Activated CD4-positive, alpha-beta T cell treated with anti-CD3 and anti-CD28 coated beads, Interleukin-2, Interleukin-6, amounts not matched to agents 100 ng/mL and 50 ng/mL, durations not matched to agents 16 hours and 8 hours (primary cell): ENCODE measurements at regions not wholly inside any gene's neighbourhood (a gene's known extent, or its start where the extent isn't known, plus 50 kb on each side); places are given as distances from the start of the nearest gene placed in this dataset.

Experiments used
- DNase-seq: peaks from one replicate; pipeline ENCODE4 v3.0.0-alpha.2; 2020

- DNase-seq = peak; percentile 10
These were observed 101.1 kb upstream of the FRY start for GRCh38 chr13:31930490-31930889.

GRCh38 chr13:31930901-31931522, 100.6 kb upstream of the FRY start:
- peak; percentile 77 for DNase-seq

- no peak for DNase-seq
These were observed 94.1 kb upstream of the FRY start for GRCh38 chr13:31937436-31937835.

GRCh38 chr13:31940076-31940475, 91.5 kb upstream of the FRY start:
- no peak for DNase-seq

GRCh38 chr13:31943591-31943990, 88.0 kb upstream of the FRY start:
- DNase-seq = no peak

- DNase-seq = no peak
These were observed 87.1 kb upstream of the FRY start for GRCh38 chr13:31944262-31945160.

- no peak for DNase-seq
These were observed 86.2 kb upstream of the FRY start for GRCh38 chr13:31945202-31945961.

GRCh38 chr13:31946091-31946770, 85.3 kb upstream of the FRY start:
- no peak for DNase-seq

GRCh38 chr13:31947105-31947504, 84.5 kb upstream of the FRY start:
- DNase-seq = no peak

GRCh38 chr13:31947506-31947905, 84.1 kb upstream of the FRY start:
- no peak for DNase-seq

GRCh38 chr13:31949486-31949885, 82.1 kb upstream of the FRY start:
- DNase-seq = no peak

- DNase-seq = no peak
These were observed 81.3 kb upstream of the FRY start for GRCh38 chr13:31950111-31950815.

- DNase-seq = peak; percentile 22
These were observed 80.3 kb upstream of the FRY start for GRCh38 chr13:31951215-31951678.

- DNase-seq = no peak
These were observed 78.8 kb upstream of the FRY start for GRCh38 chr13:31952641-31953380.

- DNase-seq = no peak
These were observed 76.5 kb upstream of the FRY start for GRCh38 chr13:31955101-31955500.

- no peak for DNase-seq
These were observed 75.8 kb upstream of the FRY start for GRCh38 chr13:31955741-31956140.

- no peak for DNase-seq
These were observed 74.5 kb upstream of the FRY start for GRCh38 chr13:31956980-31957644.

GRCh38 chr13:31957772-31958171, 73.8 kb upstream of the FRY start:
- no peak for DNase-seq

GRCh38 chr13:31962731-31963370, 68.7 kb upstream of the FRY start:
- DNase-seq = no peak

GRCh38 chr13:31963631-31964030, 67.9 kb upstream of the FRY start:
- DNase-seq = no peak
